Testis (tissue), 2 donors: ENCODE measurements at regions not wholly inside any gene's neighbourhood (a gene's known extent, or its start where the extent isn't known, plus 50 kb on each side); places are given as distances from the start of the nearest gene placed in this dataset.

Experiments used
- POLR2A ChIP-seq: fragments of 450-650 bp; IDR thresholded peaks from one replicate; pipeline ENCODE4 v1.6.1; 2017; ENCODE audit warnings: antibody characterized with exemption, mild to moderate bottlenecking, moderate library complexity
- TF ChIP-seq, protein P1 (sequence below), 3 experiments: fragments of 450-650 bp in 2 of 3; fragments of 200-600 bp in 1 of 3; sonication (generic) in 1 of 3; IDR thresholded peaks; one replicate each; pipeline ENCODE4 v1.5.1; 2016 to 2019; ENCODE audit warnings: antibody characterized with exemption in 3 of 3, mild to moderate bottlenecking in 2 of 3, moderate library complexity in 1 of 3

DNA sequence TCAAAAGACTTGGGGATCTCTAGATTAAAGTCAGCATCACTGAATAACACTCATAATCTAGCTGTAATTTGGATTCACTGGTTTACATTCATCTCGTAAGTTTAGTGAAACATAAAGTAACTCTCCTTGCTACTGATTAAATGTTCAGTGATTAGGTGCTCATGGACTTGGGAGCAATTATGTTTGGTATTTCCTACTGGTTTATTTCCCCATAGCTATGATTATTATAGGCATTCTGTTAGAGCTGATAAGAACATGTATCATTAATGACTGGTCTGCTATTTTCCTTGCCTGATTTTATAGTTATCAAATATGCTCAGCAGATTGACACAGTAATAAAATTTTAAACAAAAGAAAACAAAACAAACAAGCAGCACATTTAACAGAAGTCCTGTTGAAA is 334.7 kb upstream of the SLC8A1 start:
- TF ChIP-seq, protein P1, sequence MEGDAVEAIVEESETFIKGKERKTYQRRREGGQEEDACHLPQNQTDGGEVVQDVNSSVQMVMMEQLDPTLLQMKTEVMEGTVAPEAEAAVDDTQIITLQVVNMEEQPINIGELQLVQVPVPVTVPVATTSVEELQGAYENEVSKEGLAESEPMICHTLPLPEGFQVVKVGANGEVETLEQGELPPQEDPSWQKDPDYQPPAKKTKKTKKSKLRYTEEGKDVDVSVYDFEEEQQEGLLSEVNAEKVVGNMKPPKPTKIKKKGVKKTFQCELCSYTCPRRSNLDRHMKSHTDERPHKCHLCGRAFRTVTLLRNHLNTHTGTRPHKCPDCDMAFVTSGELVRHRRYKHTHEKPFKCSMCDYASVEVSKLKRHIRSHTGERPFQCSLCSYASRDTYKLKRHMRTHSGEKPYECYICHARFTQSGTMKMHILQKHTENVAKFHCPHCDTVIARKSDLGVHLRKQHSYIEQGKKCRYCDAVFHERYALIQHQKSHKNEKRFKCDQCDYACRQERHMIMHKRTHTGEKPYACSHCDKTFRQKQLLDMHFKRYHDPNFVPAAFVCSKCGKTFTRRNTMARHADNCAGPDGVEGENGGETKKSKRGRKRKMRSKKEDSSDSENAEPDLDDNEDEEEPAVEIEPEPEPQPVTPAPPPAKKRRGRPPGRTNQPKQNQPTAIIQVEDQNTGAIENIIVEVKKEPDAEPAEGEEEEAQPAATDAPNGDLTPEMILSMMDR (IDR thresholded peaks at IDR 0.05) = no peak
- TF ChIP-seq POLR2A = no peak
